ENCODE measurements at regions not wholly inside any gene's neighbourhood (a gene's known extent, or its start where the extent isn't known, plus 50 kb on each side); places are given as distances from the start of the nearest gene placed in this dataset.

GRCh38 chr1:228850141-228851100 is 115.1 kb downstream of the RHOU start:
- DNase-seq: no peak

- no peak for DNase-seq
Observed at GRCh38 chr1:228851193-228851592, 115.9 kb downstream of the RHOU start.

- no peak for DNase-seq
Observed at GRCh38 chr1:228851618-228852017, 116.3 kb downstream of the RHOU start.

GRCh38 chr1:228852024-228852423 is 116.7 kb downstream of the RHOU start:
- no peak for DNase-seq

GRCh38 chr1:228852511-228853088 is 117.3 kb downstream of the RHOU start:
- DNase-seq: no peak

- no peak for DNase-seq
Observed at GRCh38 chr1:228853191-228853590, 117.9 kb downstream of the RHOU start.

GRCh38 chr1:228853637-228854036 is 118.4 kb downstream of the RHOU start:
- DNase-seq: no peak

- DNase-seq: no peak
Observed at GRCh38 chr1:228854907-228855306, 119.6 kb downstream of the RHOU start.

GRCh38 chr1:228857611-228858010 is 122.3 kb downstream of the RHOU start:
- no peak for DNase-seq

- peak; percentile 90 for DNase-seq
Observed at GRCh38 chr1:228860911-228861831, 125.9 kb downstream of the RHOU start.

GRCh38 chr1:228861832-228862180 is 126.5 kb downstream of the RHOU start:
- DNase-seq: peak; percentile 57

- no peak for DNase-seq
Observed at GRCh38 chr1:228862542-228863505, 127.5 kb downstream of the RHOU start.

GRCh38 chr1:228863776-228864175 is 128.5 kb downstream of the RHOU start:
- no peak for DNase-seq

- DNase-seq: no peak
Observed at GRCh38 chr1:228865627-228866330, 130.5 kb downstream of the RHOU start.

GRCh38 chr1:228866468-228866867 is 131.2 kb downstream of the RHOU start:
- no peak for DNase-seq

GRCh38 chr1:228867108-228867950 is 132.1 kb downstream of the RHOU start:
- DNase-seq: no peak

GRCh38 chr1:228867951-228868730 is 132.9 kb downstream of the RHOU start:
- no peak for DNase-seq

- no peak for DNase-seq
Observed at GRCh38 chr1:228868731-228869024, 133.4 kb downstream of the RHOU start.

GRCh38 chr1:228869312-228869824 is 134.1 kb downstream of the RHOU start:
- no peak for DNase-seq
